Neural cell (in vitro differentiated cells): ENCODE measurements at regions not wholly inside any gene's neighbourhood (a gene's known extent, or its start where the extent isn't known, plus 50 kb on each side); places are given as distances from the start of the nearest gene placed in this dataset.

Experiments used
- CTCF ChIP-seq: fragments of 450-650 bp; IDR thresholded peaks from 2 replicates; pipeline ENCODE4 v1.5.1; 2014; ENCODE audit warnings: antibody characterized with exemption, mild to moderate bottlenecking, moderate library complexity; ENCODE audit not compliant: poor library complexity, severe bottlenecking
- EP300 ChIP-seq: fragments of 450-650 bp; conservative IDR thresholded peaks from 2 replicates; pipeline ENCODE4 v1.6.1; 2014; ENCODE audit warnings: antibody characterized with exemption, mild to moderate bottlenecking, moderate library complexity; ENCODE audit not compliant: poor library complexity, severe bottlenecking

GRCh38 chr1:218953386-218953785, 220.3 kb upstream of the LYPLAL1 start:
- TF ChIP-seq CTCF (no peak), EP300 (no peak)
